ENCODE measurements at regions not wholly inside any gene's neighbourhood (a gene's known extent, or its start where the extent isn't known, plus 50 kb on each side); places are given as distances from the start of the nearest gene placed in this dataset.
"Not testable (repeated sequence)": the region's sequence is repeated elsewhere in the genome, so short reads cannot be mapped to it uniquely, and the experiment has no call there.

- POLR2A ChIA-PET; H3K4me1 ChIP-seq; H3K4me3 ChIP-seq; DNase-seq (ENCODE audit: low read depth in 1 of 2, low spot score in 1 of 2); H3K4me2 ChIP-seq; H3K9me3 ChIP-seq; FAIRE-seq; H3K27ac ChIP-seq; CTCF ChIA-PET: not testable (repeated sequence)
- ATAC-seq = peak; percentile 87 to 90
- no CpG with 5 or more reads among the region's 22 CpGs for WGBS (ENCODE audit: missing lambda C conversion rate)
Measured at GRCh38 chr21:8377093-8377841, 2144.1 kb upstream of the TPTE start.

- DNase-seq (ENCODE audit: low read depth in 1 of 2, low spot score in 1 of 2); FAIRE-seq; CTCF ChIA-PET; H3K27ac ChIP-seq; H3K4me1 ChIP-seq; H3K9me3 ChIP-seq; H3K4me3 ChIP-seq; POLR2A ChIA-PET; H3K4me2 ChIP-seq: not testable (repeated sequence)
- ATAC-seq = peak; percentile 64 to 66
- WGBS (ENCODE audit: missing lambda C conversion rate) = no CpG with 5 or more reads among the region's 21 CpGs
Measured at GRCh38 chr21:8380419-8381079, 2140.8 kb upstream of the TPTE start.

- ATAC-seq = peak in 1 of 2 experiments; percentile 86; a peak in 3 of 6 replicates
- FAIRE-seq; H3K9me3 ChIP-seq; H3K4me2 ChIP-seq; POLR2A ChIA-PET; H3K27ac ChIP-seq; DNase-seq (ENCODE audit: low read depth in 1 of 2, low spot score in 1 of 2); CTCF ChIA-PET; H3K4me3 ChIP-seq; H3K4me1 ChIP-seq: not testable (repeated sequence)
- WGBS (ENCODE audit: missing lambda C conversion rate) = no CpG with 5 or more reads among the region's 107 CpGs
Measured at GRCh38 chr21:8388169-8388939, 2133.0 kb upstream of the TPTE start.

GRCh38 chr21:8388940-8389238, 2132.5 kb upstream of the TPTE start:
- POLR2A ChIA-PET; DNase-seq (ENCODE audit: low read depth in 1 of 2, low spot score in 1 of 2); CTCF ChIA-PET; H3K4me1 ChIP-seq; FAIRE-seq; H3K9me3 ChIP-seq; H3K4me2 ChIP-seq; H3K27ac ChIP-seq; H3K4me3 ChIP-seq; ATAC-seq: not testable (repeated sequence)
- no CpG with 5 or more reads among the region's 40 CpGs for WGBS (ENCODE audit: missing lambda C conversion rate)

GRCh38 chr21:8390550-8391171, 2130.7 kb upstream of the TPTE start:
- POLR2A ChIA-PET; H3K9me3 ChIP-seq; CTCF ChIA-PET; ATAC-seq; FAIRE-seq; H3K27ac ChIP-seq; DNase-seq (ENCODE audit: low read depth in 1 of 2, low spot score in 1 of 2); H3K4me1 ChIP-seq; H3K4me3 ChIP-seq; H3K4me2 ChIP-seq: not testable (repeated sequence)
- no CpG with 5 or more reads among the region's 97 CpGs for WGBS (ENCODE audit: missing lambda C conversion rate)

- H3K4me1 ChIP-seq; POLR2A ChIA-PET; H3K9me3 ChIP-seq; H3K4me2 ChIP-seq; FAIRE-seq; ATAC-seq; CTCF ChIA-PET; H3K27ac ChIP-seq; H3K4me3 ChIP-seq; DNase-seq (ENCODE audit: low read depth in 1 of 2, low spot score in 1 of 2): not testable (repeated sequence)
- WGBS (ENCODE audit: missing lambda C conversion rate) = no CpG with 5 or more reads among the region's 59 CpGs
Measured at GRCh38 chr21:8394380-8394779, 2127.0 kb upstream of the TPTE start.

- DNase-seq (ENCODE audit: low read depth in 1 of 2, low spot score in 1 of 2); H3K4me2 ChIP-seq; CTCF ChIA-PET; H3K4me1 ChIP-seq; H3K27ac ChIP-seq; POLR2A ChIA-PET; FAIRE-seq; H3K4me3 ChIP-seq; ATAC-seq; H3K9me3 ChIP-seq: not testable (repeated sequence)
- WGBS (ENCODE audit: missing lambda C conversion rate) = no CpG with 5 or more reads among the region's 71 CpGs
Measured at GRCh38 chr21:8395992-8396391, 2125.4 kb upstream of the TPTE start.

GRCh38 chr21:8398870-8399437, 2122.4 kb upstream of the TPTE start:
- H3K4me1 ChIP-seq; H3K4me2 ChIP-seq; FAIRE-seq; H3K9me3 ChIP-seq; H3K27ac ChIP-seq; H3K4me3 ChIP-seq; DNase-seq (ENCODE audit: low read depth in 1 of 2, low spot score in 1 of 2); CTCF ChIA-PET; POLR2A ChIA-PET: not testable (repeated sequence)
- no CpG with 5 or more reads among the region's 66 CpGs for WGBS (ENCODE audit: missing lambda C conversion rate)
- ATAC-seq = peak in 1 of 2 experiments; percentile 73; a peak in 2 of 6 replicates

- H3K4me2 ChIP-seq; H3K4me1 ChIP-seq; CTCF ChIA-PET; DNase-seq (ENCODE audit: low read depth in 1 of 2, low spot score in 1 of 2); H3K27ac ChIP-seq; ATAC-seq; H3K4me3 ChIP-seq; H3K9me3 ChIP-seq; FAIRE-seq; POLR2A ChIA-PET: not testable (repeated sequence)
- WGBS (ENCODE audit: missing lambda C conversion rate) = no CpG with 5 or more reads among the region's 67 CpGs
Measured at GRCh38 chr21:8399866-8400265, 2121.5 kb upstream of the TPTE start.

- ATAC-seq; CTCF ChIA-PET; H3K9me3 ChIP-seq; DNase-seq (ENCODE audit: low read depth in 1 of 2, low spot score in 1 of 2); FAIRE-seq; H3K4me1 ChIP-seq; POLR2A ChIA-PET; H3K27ac ChIP-seq; H3K4me2 ChIP-seq; H3K4me3 ChIP-seq: not testable (repeated sequence)
- WGBS (ENCODE audit: missing lambda C conversion rate) = no CpG with 5 or more reads among the region's 66 CpGs
Measured at GRCh38 chr21:8401799-8402198, 2119.6 kb upstream of the TPTE start.

- WGBS (ENCODE audit: missing lambda C conversion rate) = no CpG with 5 or more reads among the region's 15 CpGs
- DNase-seq (ENCODE audit: low read depth in 1 of 2, low spot score in 1 of 2); ATAC-seq; H3K4me2 ChIP-seq; H3K27ac ChIP-seq; FAIRE-seq; H3K9me3 ChIP-seq; H3K4me3 ChIP-seq; CTCF ChIA-PET; H3K4me1 ChIP-seq; POLR2A ChIA-PET: not testable (repeated sequence)
Measured at GRCh38 chr21:8406331-8406730, 2115.1 kb upstream of the TPTE start.
